SK-N-SH treated with all-trans-retinoic acid at 6 μM for 48 hours (cell line): ENCODE measurements at regions not wholly inside any gene's neighbourhood (a gene's known extent, or its start where the extent isn't known, plus 50 kb on each side); places are given as distances from the start of the nearest gene placed in this dataset.

Source experiments
- ARNTL ChIP-seq: fragments of 450-650 bp; formaldehyde crosslinking; IDR thresholded peaks from 2 replicates; pipeline ENCODE4 v1.5.0; 2020; ENCODE audit warnings: low read depth, mild to moderate bottlenecking, moderate library complexity, borderline replicate concordance
- RARB ChIP-seq: fragments of 250-450 bp; sonication (Bioruptor Pico); IDR thresholded peaks from 2 replicates; pipeline ENCODE4 v1.8.0; 2021; ENCODE audit warnings: mild to moderate bottlenecking, moderate library complexity
- TCF4 ChIP-seq: fragments of 250-450 bp; sonication (Bioruptor Pico); IDR thresholded peaks from 2 replicates; pipeline ENCODE4 v1.8.0; 2021; ENCODE audit warnings: mild to moderate bottlenecking, moderate library complexity, borderline replicate concordance
- ZFP3 ChIP-seq: fragments of 250-450 bp; sonication (Bioruptor Pico); IDR thresholded peaks from 2 replicates; pipeline ENCODE4 v1.5.0; 2020; ENCODE audit warnings: mild to moderate bottlenecking, moderate library complexity
- ZNF8 ChIP-seq: fragments of 450-650 bp; formaldehyde crosslinking; IDR thresholded peaks from 2 replicates; pipeline ENCODE4 v1.5.0; 2020; ENCODE audit warnings: mild to moderate bottlenecking, moderate library complexity

DNA sequence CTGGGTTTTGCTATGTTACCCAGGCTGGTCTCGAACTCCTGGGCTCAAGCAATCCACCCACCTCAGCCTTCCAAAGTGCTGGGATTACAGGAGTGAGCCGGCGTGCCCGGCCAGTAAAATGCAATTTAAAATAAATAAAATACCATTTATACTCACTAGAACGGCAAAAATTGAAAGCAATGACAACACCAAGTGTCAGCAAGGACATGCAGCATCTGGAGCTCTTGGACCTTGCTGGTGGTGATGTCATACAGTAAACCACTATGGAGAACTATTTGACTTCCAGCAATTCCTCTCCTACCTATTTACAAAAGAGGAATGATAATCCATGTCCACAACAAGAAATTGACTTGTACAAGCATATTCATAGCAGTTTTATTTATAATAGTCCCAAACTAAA lies 105.7 kb upstream of the PHACTR1 start:
- TF ChIP-seq ZNF8 (CRISPR knock-in tag) (no peak), RARB (CRISPR knock-in tag) (no peak), ZFP3 (no peak), TCF4 (CRISPR knock-in tag) (no peak), ARNTL (CRISPR knock-in tag) (no peak)
